H9 (cell line): ENCODE measurements at regions not wholly inside any gene's neighbourhood (a gene's known extent, or its start where the extent isn't known, plus 50 kb on each side); places are given as distances from the start of the nearest gene placed in this dataset.

Experiments used
- DNase-seq: peaks from one replicate; pipeline ENCODE4 v3.0.0-alpha.2; 2017
- H2AFZ ChIP-seq: one replicate; pipeline ENCODE4 v1.6.1; 2013; ENCODE audit warnings: mild to moderate bottlenecking, low read length, control low read depth, moderate library complexity
- H2AK5ac ChIP-seq: 2 replicates; pipeline ENCODE4 v1.6.1; 2013; ENCODE audit warnings: low read length, control low read depth, mixed read lengths; ENCODE audit not compliant: insufficient read length
- H2BK120ac ChIP-seq: one replicate; pipeline ENCODE4 v1.6.1; 2013; ENCODE audit warnings: low read depth, mild to moderate bottlenecking, low read length, control low read depth, inconsistent platforms; ENCODE audit not compliant: poor library complexity, severe bottlenecking
- H2BK12ac ChIP-seq: 2 replicates; pipeline ENCODE4 v1.6.1; 2013; ENCODE audit warnings: low read length, control low read depth, mixed read lengths, low read depth; ENCODE audit not compliant: insufficient read length
- H2BK15ac ChIP-seq: 2 replicates; pipeline ENCODE4 v1.6.1; 2013; ENCODE audit warnings: low read depth, low read length, control low read depth
- H2BK20ac ChIP-seq: one replicate; pipeline ENCODE4 v1.6.1; 2013; ENCODE audit warnings: low read depth, mild to moderate bottlenecking, low read length, control low read depth, inconsistent platforms; ENCODE audit not compliant: poor library complexity, severe bottlenecking
- H2BK5ac ChIP-seq: 2 replicates; pipeline ENCODE4 v1.6.1; 2013; ENCODE audit warnings: low read length, control low read depth, mixed read lengths; ENCODE audit not compliant: insufficient read length
- H3K14ac ChIP-seq: 2 replicates; pipeline ENCODE4 v1.6.1; 2013; ENCODE audit warnings: low read length, control low read depth; ENCODE audit not compliant: insufficient read depth
- H3K18ac ChIP-seq: 2 replicates; pipeline ENCODE4 v1.6.1; 2013; ENCODE audit warnings: low read depth, mild to moderate bottlenecking, mixed read lengths, low read length, control low read depth; ENCODE audit not compliant: insufficient read length
- H3K23ac ChIP-seq: 2 replicates; pipeline ENCODE4 v1.6.1; 2013; ENCODE audit warnings: low read length, control low read depth, mixed read lengths, low read depth; ENCODE audit not compliant: insufficient read length
- H3K23me2 ChIP-seq: 2 replicates; pipeline ENCODE4 v1.6.1; 2013; ENCODE audit warnings: low read depth, mild to moderate bottlenecking, mixed read lengths, low read length, control low read depth; ENCODE audit not compliant: insufficient read length, poor library complexity, severe bottlenecking
- H3K27ac ChIP-seq: 2 replicates; pipeline ENCODE4 v1.5.1; 2013; ENCODE audit warnings: low read length, control low read depth, mixed read lengths, low read depth; ENCODE audit not compliant: insufficient read length
- H3K27me3 ChIP-seq: 2 replicates; pipeline ENCODE4 v1.6.1; 2013; ENCODE audit warnings: low read length, control low read depth, inconsistent platforms; ENCODE audit not compliant: insufficient read depth
- H3K4ac ChIP-seq: 2 replicates; pipeline ENCODE4 v1.6.1; 2013; ENCODE audit warnings: low read depth, mild to moderate bottlenecking, control low read depth, inconsistent platforms, low read length, moderate library complexity
- H3K4me1 ChIP-seq: 2 replicates; pipeline ENCODE4 v1.6.1; 2013; ENCODE audit warnings: low read length, control low read depth, inconsistent platforms; ENCODE audit not compliant: insufficient read depth
- H3K4me2 ChIP-seq: 2 replicates; pipeline ENCODE4 v1.6.1; 2013; ENCODE audit warnings: low read length, control low read depth, mixed read lengths; ENCODE audit not compliant: insufficient read length, insufficient read depth
- H3K56ac ChIP-seq: 2 replicates; pipeline ENCODE4 v1.6.1; 2013; ENCODE audit warnings: low read depth, mild to moderate bottlenecking, mixed read lengths, low read length, control low read depth; ENCODE audit not compliant: insufficient read length
- H3K79me1 ChIP-seq: 2 replicates; pipeline ENCODE4 v1.6.1; 2013; ENCODE audit warnings: low read depth, mild to moderate bottlenecking, moderate library complexity, low read length, control low read depth, inconsistent platforms; ENCODE audit not compliant: insufficient read depth, poor library complexity, severe bottlenecking
- H3K79me2 ChIP-seq: 2 replicates; pipeline ENCODE4 v1.6.1; 2013; ENCODE audit warnings: low read length, control low read depth, inconsistent platforms; ENCODE audit not compliant: insufficient read depth
- H3K9ac ChIP-seq: 2 replicates; pipeline ENCODE4 v1.6.1; 2013; ENCODE audit warnings: low read length, control low read depth, mixed read lengths; ENCODE audit not compliant: insufficient read length; ENCODE audit errors: extremely low read depth
- H3K9me3 ChIP-seq: one replicate; pipeline ENCODE4 v1.6.1; 2013; ENCODE audit warnings: low read depth, low read length, inconsistent platforms; ENCODE audit not compliant: control insufficient read depth
- H3T11ph ChIP-seq: one replicate; pipeline ENCODE4 v1.6.1; 2013; ENCODE audit warnings: mild to moderate bottlenecking, low read length, control low read depth, inconsistent platforms
- H4K20me1 ChIP-seq: one replicate; pipeline ENCODE4 v1.6.1; 2013; ENCODE audit not compliant: control insufficient read depth, insufficient read length, insufficient read depth
- H4K5ac ChIP-seq: 2 replicates; pipeline ENCODE4 v1.6.1; 2013; ENCODE audit warnings: low read depth, mild to moderate bottlenecking, mixed read lengths, low read length, control low read depth; ENCODE audit not compliant: insufficient read length
- H4K8ac ChIP-seq: replicated peaks from 2 replicates; pipeline ENCODE4 v1.6.1; 2013; ENCODE audit warnings: low read length, control low read depth, mixed read lengths, low read depth; ENCODE audit not compliant: insufficient read length
- H4K91ac ChIP-seq: 2 replicates; pipeline ENCODE4 v1.6.1; 2013; ENCODE audit warnings: low read depth, mild to moderate bottlenecking, moderate library complexity, mixed read lengths, low read length, control low read depth; ENCODE audit not compliant: insufficient read length
- H3K27ac Mint-ChIP-seq, 3 experiments: 2 replicates in 2 of 3; 3 replicates in 1 of 3; pipeline ENCODE4 v1.8.0; 2020 to 2021; ENCODE audit warnings: mixed read lengths in 3 of 3, mild to moderate bottlenecking in 1 of 3, moderate library complexity in 1 of 3
- H3K27me3 Mint-ChIP-seq: 2 replicates; pipeline ENCODE4 v1.8.0; 2021; ENCODE audit warnings: low read depth, mild to moderate bottlenecking, moderate library complexity, mixed read lengths
- H3K36me3 Mint-ChIP-seq, 3 experiments: 2 replicates in 2 of 3; 3 replicates in 1 of 3; pipeline ENCODE4 v1.8.0; 2020 to 2021; ENCODE audit warnings: low read depth in 3 of 3, mixed read lengths in 3 of 3; ENCODE audit not compliant: insufficient read depth in 1 of 3
- H3K4me1 Mint-ChIP-seq, 2 experiments: 2 replicates each; pipeline ENCODE4 v1.8.0; 2020; ENCODE audit warnings: mixed read lengths in 2 of 2
- H3K4me3 Mint-ChIP-seq, 2 experiments: 2 replicates in 1 of 2; 3 replicates in 1 of 2; pipeline ENCODE4 v1.8.0; 2020 to 2021; ENCODE audit warnings: mild to moderate bottlenecking in 2 of 2, mixed read lengths in 2 of 2, moderate library complexity in 1 of 2
- H3K9me3 Mint-ChIP-seq, 2 experiments: 2 replicates in 1 of 2; 3 replicates in 1 of 2; pipeline ENCODE4 v1.8.0; 2020; ENCODE audit warnings: mild to moderate bottlenecking in 2 of 2, mixed read lengths in 2 of 2, moderate library complexity in 1 of 2
- CTCF ChIP-seq: fragments of 200-600 bp; sonication (generic); conservative IDR thresholded peaks from 3 replicates; pipeline ENCODE4 v1.8.0; 2021; ENCODE audit warnings: antibody characterized with exemption, mild to moderate bottlenecking
- WGBS: extraction: QIAGEN DNeasy Blood & Tissue Kit; methylation state at CpG from one replicate; pipeline ENCODE4 v1.1.7; 2013; ENCODE audit warnings: missing lambda C conversion rate, low lambda C conversion rate, mixed read lengths; ENCODE audit not compliant: insufficient read length; ENCODE audit errors: extremely low coverage; 5-methylcytosine and 5-hydroxymethylcytosine counted together

GRCh38 chr14:22478670-22479069 lies 110.4 kb downstream of the DAD1 start:
- Histone ChIP-seq H2BK5ac (no peak overlapping the region), H3K79me1 (no peaks in the 10 kb centered on the region), H3K4me2 (no peak overlapping the region), H3K14ac (no peak overlapping the region), H3K4ac (no peak overlapping the region), H3K79me2 (no peaks in the 10 kb centered on the region), H4K91ac (no peak overlapping the region), H2BK15ac (no peak overlapping the region), H3K18ac (no peak overlapping the region), H4K5ac (no peak overlapping the region), H4K20me1 (no peaks in the 10 kb centered on the region), H2BK12ac (no peak overlapping the region), H2AFZ (no peak overlapping the region), H3K23ac (no peak overlapping the region), H2BK120ac (no peak overlapping the region), H3K27me3 (no peaks in the 10 kb centered on the region), H3K23me2 (no peaks in the 10 kb centered on the region), H3K9me3 (no peaks in the 10 kb centered on the region), H4K8ac (no peak overlapping the region), H3K27ac (no peak overlapping the region), H3K4me1 (peaks cover 8% of the 10 kb centered on the region), H3K56ac (no peak overlapping the region), H2AK5ac (no peak overlapping the region), H3T11ph (no peak overlapping the region), H2BK20ac (no peak overlapping the region), H3K9ac (no peak overlapping the region)
- DNase-seq: no peak
- WGBS: no CpG with 5 or more reads among the region's 3 CpGs
- Mint-ChIP-seq H3K9me3 (no peaks in the 10 kb centered on the region), H3K27ac (no peak overlapping the region), H3K36me3 (no peaks in the 10 kb centered on the region), H3K4me1 (peaks cover 30 to 49% of the 10 kb centered on the region in 2 experiments), H3K4me3 (no peak overlapping the region), H3K27me3 (no peaks in the 10 kb centered on the region; the same call in 1 of the 2 replicates)
- no peak for TF ChIP-seq CTCF
